Endothelial cell of umbilical vein (primary cell): ENCODE measurements at regions not wholly inside any gene's neighbourhood (a gene's known extent, or its start where the extent isn't known, plus 50 kb on each side); places are given as distances from the start of the nearest gene placed in this dataset.
A peak's percentile ranks its signal among the peaks of the same experiment; 100 is the strongest.

ENCODE experiments used
- BruUV-seq: library from RNA; stranded (reverse); fragments of 400-500 nt; replicated peaks from 2 replicates; lab custom pipeline; 2021; lab: Mats Ljungman, UMichigan
- CTCF ChIA-PET: fragments of 300-600, 350-600 bp; sonication (Branson Sonifier 250); formaldehyde crosslinking; loops from one replicate; lab custom pipeline; 2021; ENCODE audit warnings: antibody characterized with exemption, inconsistent platforms; lab: Charles Lee
- POLR2A ChIA-PET: fragments of 300-600, 350-600 bp; sonication (Branson Sonifier 250); formaldehyde crosslinking; loops from one replicate; lab custom pipeline; 2021; ENCODE audit warnings: antibody characterized with exemption, inconsistent platforms; lab: Charles Lee
- DNase-seq: peaks from one replicate; pipeline ENCODE4 v3.0.0-alpha.2; 2011; ENCODE audit warnings: low read depth, low spot score
- FAIRE-seq: peaks from 2 replicates; lab custom pipeline; 2011; peaks lifted over from hg19 to GRCh38; lab: Jason Lieb, UNC
- H2AFZ ChIP-seq: 2 replicates; pipeline ENCODE4 v1.6.0; 2012; ENCODE audit warnings: low read depth, low read length, control low read depth, inconsistent platforms
- H3K27ac ChIP-seq: 2 replicates; pipeline ENCODE4 v1.5.1; 2011; ENCODE audit warnings: low read depth, mild to moderate bottlenecking, control low read depth, low read length, moderate library complexity; ENCODE audit not compliant: insufficient read depth
- H3K27me3 ChIP-seq, 2 experiments: 2 replicates each; pipeline versions ENCODE4 v1.6.0 to v1.6.1; 2011; ENCODE audit warnings: low read length in 2 of 2, mixed read lengths in 1 of 2; ENCODE audit not compliant: control insufficient read depth in 2 of 2, insufficient read depth in 2 of 2
- H3K36me3 ChIP-seq, 2 experiments: 2 replicates in 1 of 2; 3 replicates in 1 of 2; pipeline ENCODE4 v1.5.1; 2011; ENCODE audit warnings: low read length in 2 of 2, mild to moderate bottlenecking in 1 of 2, moderate library complexity in 1 of 2; ENCODE audit not compliant: control insufficient read depth in 2 of 2, insufficient read depth in 2 of 2; ENCODE audit errors: extremely low read depth in 1 of 2
- H3K4me1 ChIP-seq: 3 replicates; pipeline ENCODE4 v1.5.1; 2011; ENCODE audit warnings: mild to moderate bottlenecking, low read length; ENCODE audit not compliant: control insufficient read depth, insufficient read depth; ENCODE audit errors: extremely low read depth
- H3K4me2 ChIP-seq: 2 replicates; pipeline ENCODE4 v1.6.1; 2011; ENCODE audit warnings: low read length, control low read depth, mixed read lengths; ENCODE audit not compliant: insufficient read depth
- H3K4me3 ChIP-seq, 3 experiments: fragments of 200-600 bp in 1 of 3; sonication (generic), shearing (Covaris generic) in 1 of 3; replicated peaks in 1 of 3; 2 replicates each; pipeline ENCODE4 v1.5.1; 2011 to 2016; ENCODE audit warnings: control low read depth in 3 of 3, low read length in 3 of 3, mild to moderate bottlenecking in 2 of 3, inconsistent platforms in 1 of 3, low read depth in 1 of 3, moderate library complexity in 1 of 3; ENCODE audit not compliant: insufficient read depth in 1 of 3
- H3K79me2 ChIP-seq: 2 replicates; pipeline ENCODE4 v1.6.0; 2012; ENCODE audit warnings: low read length, inconsistent platforms; ENCODE audit not compliant: control insufficient read depth, insufficient read depth
- H3K9ac ChIP-seq: replicated peaks from 2 replicates; pipeline ENCODE3; 2011; ENCODE audit warnings: low read length, control low read depth; ENCODE audit not compliant: insufficient read depth; ENCODE audit errors: extremely low read depth
- H3K9me1 ChIP-seq: replicated peaks from 3 replicates; pipeline ENCODE4 v1.6.0; 2011; ENCODE audit warnings: mild to moderate bottlenecking, low read length; ENCODE audit not compliant: control insufficient read depth, insufficient read depth; ENCODE audit errors: extremely low read depth
- H3K9me3 ChIP-seq: replicated peaks from 2 replicates; pipeline ENCODE4 v1.5.1; 2012; ENCODE audit warnings: low read length, inconsistent platforms; ENCODE audit not compliant: control insufficient read depth, insufficient read depth
- H4K20me1 ChIP-seq: replicated peaks from 2 replicates; pipeline ENCODE3; 2011; ENCODE audit warnings: mild to moderate bottlenecking, low read length; ENCODE audit not compliant: control insufficient read depth, insufficient read depth; ENCODE audit errors: extremely low read depth
- CTCF ChIP-seq, 2 donors: IDR thresholded peaks; 1 replicate in 1 of 2; 2 replicates in 1 of 2; pipeline ENCODE4 v1.5.1; 2011; ENCODE audit warnings: low read length in 2 of 2, mild to moderate bottlenecking in 2 of 2, moderate library complexity in 2 of 2, control low read depth in 1 of 2, inconsistent platforms in 1 of 2, low read depth in 1 of 2; ENCODE audit not compliant: insufficient read depth in 1 of 2; ENCODE audit errors: extremely low read depth in 1 of 2
- EZH2 ChIP-seq: IDR thresholded peaks from 2 replicates; pipeline ENCODE4 v1.6.1; 2012; ENCODE audit warnings: borderline replicate concordance, low read depth, mild to moderate bottlenecking, moderate library complexity, low read length, inconsistent platforms; ENCODE audit not compliant: severe bottlenecking
- FOS ChIP-seq: IDR thresholded peaks from 2 replicates; pipeline ENCODE4 v1.6.1; 2011; ENCODE audit warnings: mild to moderate bottlenecking, low read length, moderate library complexity, borderline replicate concordance; ENCODE audit not compliant: insufficient read depth
- GATA2 ChIP-seq: IDR thresholded peaks from 2 replicates; pipeline ENCODE4 v1.7.0; 2011; ENCODE audit warnings: low read depth, mild to moderate bottlenecking, moderate library complexity, mixed read lengths, low read length; ENCODE audit not compliant: insufficient read length, insufficient read depth
- MYC ChIP-seq: IDR thresholded peaks from one replicate; pipeline ENCODE4 v1.6.1; 2011; ENCODE audit warnings: mild to moderate bottlenecking, low read depth, low read length
- POLR2A ChIP-seq: IDR thresholded peaks from 2 replicates; pipeline ENCODE4 v1.6.1; 2012; ENCODE audit warnings: low read depth, mild to moderate bottlenecking, control low read depth, low read length
- POLR2AphosphoS5 ChIP-seq: IDR thresholded peaks from 2 replicates; pipeline ENCODE4 v1.6.1; 2012; ENCODE audit warnings: low read depth, mild to moderate bottlenecking, control low read depth, low read length, moderate library complexity; ENCODE audit not compliant: insufficient read depth
- dilution Hi-C: fragments of 300-500 bp; cut with MboI; formaldehyde crosslinking; loops from one replicate; pipeline ENCODE4 v1.15.0; 2019; ENCODE audit warnings: low sequenced_read_pairs; ENCODE audit not compliant: extremely low pct_ligation_motif_present
- intact Hi-C: fragments of 100-400 bp; cut with micrococcal nuclease; formaldehyde crosslinking; loops from one replicate; pipeline ENCODE4 v1.10.0; 2022

- dilution Hi-C loops = no loop called here
- peak; percentile 7 for TF ChIP-seq FOS
- TF ChIP-seq EZH2 = no peak
- Histone ChIP-seq H3K36me3 (no peaks in the 10 kb centered on the region), H3K4me1 (peaks cover 36% of the 10 kb centered on the region), H3K9me1 (no peaks in the 10 kb centered on the region), H3K79me2 (peaks cover 4% of the 10 kb centered on the region), H3K27me3 (no peaks in the 10 kb centered on the region), H3K27ac (no peak overlapping the region), H3K9ac (no peak overlapping the region), H3K4me2 (peak overlapping the region; percentile 39), H2AFZ (no peak overlapping the region), H3K4me3 (no peak overlapping the region), H4K20me1 (no peaks in the 10 kb centered on the region), H3K9me3 (no peaks in the 10 kb centered on the region)
- FAIRE-seq = no peak
- intact Hi-C loops = no loop called here
- ChIA-PET CTCF (interaction anchor here (0.7 to 1.5 kb wide), 5 partner anchors 10 to 377 kb away, joined by 3 to 10 read pairs (median 3); no protein-coding TSS in a partner anchor), POLR2A (interaction anchor here (0.7 kb wide), 1 partner anchor 120 kb away, joined by 4 read pairs; no protein-coding TSS in a partner anchor)
- DNase-seq = no peak
- BruUV-seq = no TSS peak
These were observed 169.5 kb upstream of the DPYD start for GRCh38 chr1:98090351-98090750.

DNA sequence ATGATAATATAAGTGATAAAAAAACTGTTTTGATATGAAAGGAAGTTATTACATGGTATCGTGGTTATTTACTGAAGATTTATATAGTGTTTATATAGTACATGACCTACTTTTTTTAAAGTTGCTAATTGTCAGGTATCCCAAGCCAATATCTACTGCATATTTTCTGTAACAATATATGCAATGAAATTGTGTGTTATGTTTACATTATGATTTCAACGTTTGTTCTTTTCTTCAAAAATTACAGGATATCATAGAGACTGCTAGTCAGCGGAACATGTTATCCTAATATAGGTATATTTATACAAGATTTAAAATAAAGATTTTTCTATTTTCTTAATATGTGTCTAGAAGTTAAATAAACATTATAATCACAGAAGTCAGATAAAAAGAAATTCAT, 167.5 kb upstream of the DPYD start:
- H3K9me1 ChIP-seq = no peaks in the 10 kb centered on the region
- TF ChIP-seq POLR2A = no peak
- TF ChIP-seq CTCF (IDR thresholded peaks at IDR 0.05; ENCODE audit: extremely low read depth in 1 of 2, insufficient read depth in 1 of 2, low read depth in 1 of 2, low read length in 2 of 2) = no peak
- TF ChIP-seq GATA2 = no peak
- TF ChIP-seq FOS = no peak
- no peak for TF ChIP-seq POLR2AphosphoS5
- TF ChIP-seq MYC = no peak
- no peak for TF ChIP-seq EZH2
- peaks cover 4% of the 10 kb centered on the region for H3K79me2 ChIP-seq
- H3K36me3 ChIP-seq = no peaks in the 10 kb centered on the region
- H3K27ac ChIP-seq = peak overlapping the region; percentile 71
- no peaks in the 10 kb centered on the region for H3K27me3 ChIP-seq
- no peak for FAIRE-seq
- peak overlapping the region in 2 of 3 experiments; percentile 21 to 90 for H3K4me3 ChIP-seq
- dilution Hi-C loops (no loop called here), intact Hi-C loops (no loop called here)
- H2AFZ ChIP-seq = no peak overlapping the region
- no peaks in the 10 kb centered on the region for H3K9me3 ChIP-seq
- no peak for DNase-seq
- ChIA-PET POLR2A (no interaction called here), CTCF (interaction anchor here (1.0 kb wide), 1 partner anchor 380 kb away, joined by 5 read pairs; no protein-coding TSS in a partner anchor)
- H3K4me2 ChIP-seq = peak overlapping the region; percentile 95
- no peaks in the 10 kb centered on the region for H4K20me1 ChIP-seq
- BruUV-seq = no TSS peak
- H3K4me1 ChIP-seq = peaks cover 43% of the 10 kb centered on the region
- peak overlapping the region; percentile 49 for H3K9ac ChIP-seq
